ENCODE measurements at regions not wholly inside any gene's neighbourhood (a gene's known extent, or its start where the extent isn't known, plus 50 kb on each side); places are given as distances from the start of the nearest gene placed in this dataset.

DNA sequence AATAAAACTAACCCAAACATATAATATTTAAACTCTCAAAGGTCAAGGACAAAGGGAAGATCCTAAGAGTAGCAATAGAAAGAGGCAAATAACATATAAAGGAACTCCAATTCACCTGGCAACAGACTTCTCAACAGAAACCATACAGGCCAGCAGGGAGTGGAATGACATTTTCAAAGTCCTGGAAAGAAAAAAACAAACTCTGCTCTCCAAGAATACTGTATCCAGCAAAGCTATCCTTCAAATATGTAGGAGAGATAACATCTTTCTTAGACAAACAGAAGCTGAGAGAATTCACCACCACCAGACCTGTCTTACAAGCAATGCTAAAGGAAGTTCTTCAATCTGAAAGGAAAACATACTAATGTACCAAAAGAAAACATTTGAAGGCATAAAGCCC lies 51.5 kb upstream of the TMEM158 start:
- no peaks in the 10 kb centered on the region for H3K9me3 ChIP-seq (ENCODE audit: control insufficient read depth, insufficient read depth, low read depth, low read length)
- TF ChIP-seq ZNF404 (tag by site-specific recombination; IDR thresholded peaks at IDR 0.05) = no peak
- TF ChIP-seq ZNF24 (tag by site-specific recombination; IDR thresholded peaks at IDR 0.05) = no peak
- no peak for TF ChIP-seq KLF10 (tag by site-specific recombination; IDR thresholded peaks at IDR 0.05)
- no peak for TF ChIP-seq ZNF777 (tag by site-specific recombination; IDR thresholded peaks at IDR 0.05; ENCODE audit: borderline replicate concordance)
- no peak for TF ChIP-seq ZNF707 (tag by site-specific recombination; IDR thresholded peaks at IDR 0.05)
- no peak for TF ChIP-seq KLF8 (tag by site-specific recombination; IDR thresholded peaks at IDR 0.05)
- no peak for TF ChIP-seq ZXDB (tag by site-specific recombination; IDR thresholded peaks at IDR 0.05)
- no peak for TF ChIP-seq ZNF2 (tag by site-specific recombination; IDR thresholded peaks at IDR 0.05)
- peak; percentile 88 for TF ChIP-seq SETDB1 (IDR thresholded peaks at IDR 0.05; ENCODE audit: insufficient read length, low read length)
- no peak overlapping the region for H3K27ac ChIP-seq (ENCODE audit: extremely low read depth, low read depth, low read length)
- ChIA-PET CTCF (no interaction called here), POLR2A (no interaction called here)
- no peaks in the 10 kb centered on the region for H3K4me1 ChIP-seq (ENCODE audit: control insufficient read depth, insufficient read depth, low read length)
- H3K36me3 ChIP-seq (ENCODE audit: control insufficient read depth in 2 of 2, insufficient read depth in 1 of 2, low read length in 2 of 2) = no peaks in the 10 kb centered on the region
- no peak overlapping the region for H3K4me3 ChIP-seq (ENCODE audit: low read depth, low read length)

DNA sequence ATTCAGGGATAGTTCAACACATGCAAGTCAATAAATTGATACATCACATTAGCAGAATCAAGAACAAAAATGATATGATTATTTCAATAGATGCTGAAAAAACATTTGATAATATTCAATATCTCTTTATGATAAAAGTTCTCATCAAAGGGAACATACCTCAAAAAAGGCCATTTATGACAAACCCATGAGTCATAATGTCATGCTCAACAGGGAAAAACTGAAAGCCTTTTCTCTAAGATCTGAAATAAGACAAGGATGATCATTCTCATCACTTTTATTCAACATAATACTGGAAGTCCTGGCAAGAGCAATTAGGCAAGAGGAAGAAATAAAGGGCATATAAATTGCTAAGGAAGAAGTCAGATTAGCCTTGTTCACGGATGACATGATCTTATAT lies 54.1 kb upstream of the TMEM158 start:
- TF ChIP-seq SCRT2 (tag by site-specific recombination; IDR thresholded peaks at IDR 0.05) (no peak), ZNF558 (tag by site-specific recombination; IDR thresholded peaks at IDR 0.05) (no peak), FEZF1 (tag by site-specific recombination; IDR thresholded peaks at IDR 0.05) (no peak), SALL2 (tag by site-specific recombination; IDR thresholded peaks at IDR 0.05; ENCODE audit: borderline replicate concordance) (no peak), ZNF585B (tag by site-specific recombination; IDR thresholded peaks at IDR 0.05) (no peak), ZNF785 (tag by site-specific recombination; IDR thresholded peaks at IDR 0.05) (no peak), ZNF658 (tag by site-specific recombination; IDR thresholded peaks at IDR 0.05) (no peak), ZNF239 (tag by site-specific recombination; IDR thresholded peaks at IDR 0.05) (no peak), ZNF670 (tag by site-specific recombination; IDR thresholded peaks at IDR 0.05; ENCODE audit: low read depth) (no peak), ZNF2 (tag by site-specific recombination; IDR thresholded peaks at IDR 0.05) (no peak), ZNF549 (tag by site-specific recombination; IDR thresholded peaks at IDR 0.05) (no peak), ZNF133 (tag by site-specific recombination; IDR thresholded peaks at IDR 0.05) (no peak)
- Histone ChIP-seq H3K36me3 (ENCODE audit: control insufficient read depth in 2 of 2, insufficient read depth in 1 of 2, low read length in 2 of 2) (no peaks in the 10 kb centered on the region), H3K9me3 (ENCODE audit: control insufficient read depth, insufficient read depth, low read depth, low read length) (no peaks in the 10 kb centered on the region), H3K27ac (ENCODE audit: extremely low read depth, low read depth, low read length) (no peak overlapping the region), H3K4me1 (ENCODE audit: control insufficient read depth, insufficient read depth, low read length) (no peaks in the 10 kb centered on the region), H3K4me3 (ENCODE audit: low read depth, low read length) (no peak overlapping the region)
- ChIA-PET CTCF (no interaction called here), POLR2A (no interaction called here)

DNA sequence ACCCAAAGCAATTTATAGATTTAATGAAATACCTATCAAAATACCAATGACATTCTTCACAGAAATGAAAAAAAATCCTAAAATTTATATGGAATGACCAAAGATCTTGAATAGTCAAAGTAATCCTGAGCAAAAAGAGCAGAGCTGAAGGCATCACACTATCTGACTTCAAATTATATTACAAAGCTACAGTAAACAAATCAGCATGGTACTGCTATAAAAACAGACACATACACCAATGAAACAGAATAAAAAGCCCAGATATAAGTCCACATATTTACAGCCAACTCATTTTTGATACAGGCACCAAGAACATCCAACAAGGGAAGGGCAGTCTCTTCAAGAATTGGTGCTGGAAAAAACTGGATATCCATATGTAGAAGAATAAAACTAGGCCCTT lies 54.9 kb upstream of the TMEM158 start:
- Histone ChIP-seq H3K9me3 (ENCODE audit: control insufficient read depth, insufficient read depth, low read depth, low read length) (no peaks in the 10 kb centered on the region), H3K4me3 (ENCODE audit: low read depth, low read length) (no peak overlapping the region), H3K27ac (ENCODE audit: extremely low read depth, low read depth, low read length) (no peak overlapping the region), H3K36me3 (ENCODE audit: control insufficient read depth in 2 of 2, insufficient read depth in 1 of 2, low read length in 2 of 2) (no peaks in the 10 kb centered on the region), H3K4me1 (ENCODE audit: control insufficient read depth, insufficient read depth, low read length) (no peaks in the 10 kb centered on the region)
- CTCF ChIA-PET = interaction anchor here (0.7 kb wide), 1 partner anchor 196 kb away, joined by 5 read pairs; no protein-coding TSS in a partner anchor
- POLR2A ChIA-PET = no interaction called here
- no peak for TF ChIP-seq ZNF501 (tag by site-specific recombination; IDR thresholded peaks at IDR 0.05)
- TF ChIP-seq, protein P1, sequence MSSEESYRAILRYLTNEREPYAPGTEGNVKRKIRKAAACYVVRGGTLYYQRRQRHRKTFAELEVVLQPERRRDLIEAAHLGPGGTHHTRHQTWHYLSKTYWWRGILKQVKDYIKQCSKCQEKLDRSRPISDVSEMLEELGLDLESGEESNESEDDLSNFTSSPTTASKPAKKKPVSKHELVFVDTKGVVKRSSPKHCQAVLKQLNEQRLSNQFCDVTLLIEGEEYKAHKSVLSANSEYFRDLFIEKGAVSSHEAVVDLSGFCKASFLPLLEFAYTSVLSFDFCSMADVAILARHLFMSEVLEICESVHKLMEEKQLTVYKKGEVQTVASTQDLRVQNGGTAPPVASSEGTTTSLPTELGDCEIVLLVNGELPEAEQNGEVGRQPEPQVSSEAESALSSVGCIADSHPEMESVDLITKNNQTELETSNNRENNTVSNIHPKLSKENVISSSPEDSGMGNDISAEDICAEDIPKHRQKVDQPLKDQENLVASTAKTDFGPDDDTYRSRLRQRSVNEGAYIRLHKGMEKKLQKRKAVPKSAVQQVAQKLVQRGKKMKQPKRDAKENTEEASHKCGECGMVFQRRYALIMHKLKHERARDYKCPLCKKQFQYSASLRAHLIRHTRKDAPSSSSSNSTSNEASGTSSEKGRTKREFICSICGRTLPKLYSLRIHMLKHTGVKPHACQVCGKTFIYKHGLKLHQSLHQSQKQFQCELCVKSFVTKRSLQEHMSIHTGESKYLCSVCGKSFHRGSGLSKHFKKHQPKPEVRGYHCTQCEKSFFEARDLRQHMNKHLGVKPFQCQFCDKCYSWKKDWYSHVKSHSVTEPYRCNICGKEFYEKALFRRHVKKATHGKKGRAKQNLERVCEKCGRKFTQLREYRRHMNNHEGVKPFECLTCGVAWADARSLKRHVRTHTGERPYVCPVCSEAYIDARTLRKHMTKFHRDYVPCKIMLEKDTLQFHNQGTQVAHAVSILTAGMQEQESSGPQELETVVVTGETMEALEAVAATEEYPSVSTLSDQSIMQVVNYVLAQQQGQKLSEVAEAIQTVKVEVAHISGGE (tag by site-specific recombination; conservative IDR thresholded peaks at IDR 0.05; ENCODE audit: low read depth) = no peak
- no peak for TF ChIP-seq ZNF623 (tag by site-specific recombination; IDR thresholded peaks at IDR 0.05)
- TF ChIP-seq, protein P2, sequence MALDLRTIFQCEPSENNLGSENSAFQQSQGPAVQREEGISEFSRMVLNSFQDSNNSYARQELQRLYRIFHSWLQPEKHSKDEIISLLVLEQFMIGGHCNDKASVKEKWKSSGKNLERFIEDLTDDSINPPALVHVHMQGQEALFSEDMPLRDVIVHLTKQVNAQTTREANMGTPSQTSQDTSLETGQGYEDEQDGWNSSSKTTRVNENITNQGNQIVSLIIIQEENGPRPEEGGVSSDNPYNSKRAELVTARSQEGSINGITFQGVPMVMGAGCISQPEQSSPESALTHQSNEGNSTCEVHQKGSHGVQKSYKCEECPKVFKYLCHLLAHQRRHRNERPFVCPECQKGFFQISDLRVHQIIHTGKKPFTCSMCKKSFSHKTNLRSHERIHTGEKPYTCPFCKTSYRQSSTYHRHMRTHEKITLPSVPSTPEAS (tag by site-specific recombination; IDR thresholded peaks at IDR 0.05) = no peak
- no peak for TF ChIP-seq ZNF830 (tag by site-specific recombination; IDR thresholded peaks at IDR 0.05; ENCODE audit: low read depth)
- TF ChIP-seq, protein P3, sequence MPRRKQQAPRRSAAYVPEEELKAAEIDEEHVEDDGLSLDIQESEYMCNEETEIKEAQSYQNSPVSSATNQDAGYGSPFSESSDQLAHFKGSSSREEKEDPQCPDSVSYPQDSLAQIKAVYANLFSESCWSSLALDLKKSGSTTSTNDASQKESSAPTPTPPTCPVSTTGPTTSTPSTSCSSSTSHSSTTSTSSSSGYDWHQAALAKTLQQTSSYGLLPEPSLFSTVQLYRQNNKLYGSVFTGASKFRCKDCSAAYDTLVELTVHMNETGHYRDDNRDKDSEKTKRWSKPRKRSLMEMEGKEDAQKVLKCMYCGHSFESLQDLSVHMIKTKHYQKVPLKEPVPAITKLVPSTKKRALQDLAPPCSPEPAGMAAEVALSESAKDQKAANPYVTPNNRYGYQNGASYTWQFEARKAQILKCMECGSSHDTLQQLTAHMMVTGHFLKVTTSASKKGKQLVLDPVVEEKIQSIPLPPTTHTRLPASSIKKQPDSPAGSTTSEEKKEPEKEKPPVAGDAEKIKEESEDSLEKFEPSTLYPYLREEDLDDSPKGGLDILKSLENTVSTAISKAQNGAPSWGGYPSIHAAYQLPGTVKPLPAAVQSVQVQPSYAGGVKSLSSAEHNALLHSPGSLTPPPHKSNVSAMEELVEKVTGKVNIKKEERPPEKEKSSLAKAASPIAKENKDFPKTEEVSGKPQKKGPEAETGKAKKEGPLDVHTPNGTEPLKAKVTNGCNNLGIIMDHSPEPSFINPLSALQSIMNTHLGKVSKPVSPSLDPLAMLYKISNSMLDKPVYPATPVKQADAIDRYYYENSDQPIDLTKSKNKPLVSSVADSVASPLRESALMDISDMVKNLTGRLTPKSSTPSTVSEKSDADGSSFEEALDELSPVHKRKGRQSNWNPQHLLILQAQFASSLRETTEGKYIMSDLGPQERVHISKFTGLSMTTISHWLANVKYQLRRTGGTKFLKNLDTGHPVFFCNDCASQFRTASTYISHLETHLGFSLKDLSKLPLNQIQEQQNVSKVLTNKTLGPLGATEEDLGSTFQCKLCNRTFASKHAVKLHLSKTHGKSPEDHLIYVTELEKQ (tag by site-specific recombination; IDR thresholded peaks at IDR 0.05; ENCODE audit: borderline replicate concordance) = no peak
